Spleen (tissue), 7 donors: ENCODE measurements at regions not wholly inside any gene's neighbourhood (a gene's known extent, or its start where the extent isn't known, plus 50 kb on each side); places are given as distances from the start of the nearest gene placed in this dataset.

ENCODE experiments used
- POLR2A ChIP-seq, 3 donors: fragments of 450-650 bp; IDR thresholded peaks; one replicate each; pipeline ENCODE4 v1.5.1; 2017; ENCODE audit warnings: antibody characterized with exemption in 3 of 3, mild to moderate bottlenecking in 1 of 3
- POLR2AphosphoS5 ChIP-seq, 3 donors: sonication (generic); formaldehyde crosslinking; IDR thresholded peaks; one replicate each; pipeline ENCODE4 v1.5.1; 2017; ENCODE audit warnings: antibody characterized with exemption in 3 of 3
- TF ChIP-seq, protein P1 (sequence below), 11 experiments: fragments of 200-600 bp in 7 of 11; fragments of 450-650 bp in 4 of 11; sonication (generic) in 4 of 11; IDR thresholded peaks in 8 of 11; conservative IDR thresholded peaks in 3 of 11; 1 replicate in 7 of 11; 2 replicates in 4 of 11; pipeline versions ENCODE4 v1.4.0 to v1.8.0; 2016 to 2021; ENCODE audit warnings: antibody characterized with exemption in 11 of 11, inconsistent platforms in 4 of 11, mild to moderate bottlenecking in 1 of 11
- donor health status: DM: no; HTN: no; CAD: no; lungs with moderate emphysema.
- donor health status: DM: no; HTN: no; CAD: no.
- donor health status: DM: no; HTN: no; CAD: no.

DNA sequence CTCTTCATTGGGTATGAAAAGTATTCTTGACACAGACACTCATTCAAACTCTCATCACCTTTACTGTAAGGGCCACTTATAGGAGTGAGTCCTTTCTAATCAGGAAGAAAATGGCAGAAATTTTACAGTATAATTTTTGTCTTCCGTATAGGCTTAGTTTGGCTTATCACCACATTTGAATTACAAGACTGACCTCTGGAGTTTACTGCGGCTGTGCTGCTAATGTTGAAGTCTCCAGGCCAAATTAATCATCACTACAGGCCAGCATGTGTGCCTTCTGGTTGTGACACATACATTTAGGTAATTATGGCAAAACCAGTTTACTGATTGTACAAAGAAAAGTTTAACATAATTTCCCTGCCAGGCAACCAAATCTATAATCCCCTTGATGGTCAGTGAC, 753.6 kb upstream of the GCFC2 start:
- TF ChIP-seq, protein P1, sequence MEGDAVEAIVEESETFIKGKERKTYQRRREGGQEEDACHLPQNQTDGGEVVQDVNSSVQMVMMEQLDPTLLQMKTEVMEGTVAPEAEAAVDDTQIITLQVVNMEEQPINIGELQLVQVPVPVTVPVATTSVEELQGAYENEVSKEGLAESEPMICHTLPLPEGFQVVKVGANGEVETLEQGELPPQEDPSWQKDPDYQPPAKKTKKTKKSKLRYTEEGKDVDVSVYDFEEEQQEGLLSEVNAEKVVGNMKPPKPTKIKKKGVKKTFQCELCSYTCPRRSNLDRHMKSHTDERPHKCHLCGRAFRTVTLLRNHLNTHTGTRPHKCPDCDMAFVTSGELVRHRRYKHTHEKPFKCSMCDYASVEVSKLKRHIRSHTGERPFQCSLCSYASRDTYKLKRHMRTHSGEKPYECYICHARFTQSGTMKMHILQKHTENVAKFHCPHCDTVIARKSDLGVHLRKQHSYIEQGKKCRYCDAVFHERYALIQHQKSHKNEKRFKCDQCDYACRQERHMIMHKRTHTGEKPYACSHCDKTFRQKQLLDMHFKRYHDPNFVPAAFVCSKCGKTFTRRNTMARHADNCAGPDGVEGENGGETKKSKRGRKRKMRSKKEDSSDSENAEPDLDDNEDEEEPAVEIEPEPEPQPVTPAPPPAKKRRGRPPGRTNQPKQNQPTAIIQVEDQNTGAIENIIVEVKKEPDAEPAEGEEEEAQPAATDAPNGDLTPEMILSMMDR (IDR thresholded peaks at IDR 0.05 in 8 of 11, conservative IDR thresholded peaks at IDR 0.05 in 3 of 11), result no peak
- TF ChIP-seq POLR2A (IDR thresholded peaks at IDR 0.05) (no peak), POLR2AphosphoS5 (IDR thresholded peaks at IDR 0.05) (no peak)
